ENCODE measurements at regions not wholly inside any gene's neighbourhood (a gene's known extent, or its start where the extent isn't known, plus 50 kb on each side); places are given as distances from the start of the nearest gene placed in this dataset.

GRCh38 chr1:8214501-8215173, 103.3 kb upstream of the SLC45A1 start:
- Histone ChIP-seq H4K20me1 (ENCODE audit: insufficient read depth, low read length) (no peaks in the 10 kb centered on the region), H3K9me3 (ENCODE audit: low read depth, low read length) (no peaks in the 10 kb centered on the region), H3K36me3 (ENCODE audit: insufficient read depth, low read length) (no peaks in the 10 kb centered on the region), H2AFZ (ENCODE audit: low read length) (no peak overlapping the region), H3K79me2 (ENCODE audit: insufficient read depth, low read length) (no peaks in the 10 kb centered on the region), H3K4me1 (ENCODE audit: insufficient read depth, low read length) (peaks cover 34% of the 10 kb centered on the region), H3K4me3 (ENCODE audit: insufficient read depth, low read length) (no peak overlapping the region), H3K27me3 (ENCODE audit: insufficient read depth, low read length) (no peaks in the 10 kb centered on the region), H3K27ac (ENCODE audit: low read depth, low read length) (no peak overlapping the region), H3K4me2 (ENCODE audit: insufficient read depth, low read length) (no peak overlapping the region)
- DNase-seq (ENCODE audit: insufficient read length, low spot score, missing footprints) = no peak
- TF ChIP-seq CTCF (IDR thresholded peaks at IDR 0.05; ENCODE audit: extremely low read depth, low read depth, low read length) = no peak

- Histone ChIP-seq H3K27ac (ENCODE audit: low read depth, low read length) (no peak overlapping the region), H3K79me2 (ENCODE audit: insufficient read depth, low read length) (no peaks in the 10 kb centered on the region), H2AFZ (ENCODE audit: low read length) (no peak overlapping the region), H4K20me1 (ENCODE audit: insufficient read depth, low read length) (no peaks in the 10 kb centered on the region), H3K4me2 (ENCODE audit: insufficient read depth, low read length) (no peak overlapping the region), H3K4me3 (ENCODE audit: insufficient read depth, low read length) (no peak overlapping the region), H3K36me3 (ENCODE audit: insufficient read depth, low read length) (no peaks in the 10 kb centered on the region), H3K9me3 (ENCODE audit: low read depth, low read length) (no peaks in the 10 kb centered on the region), H3K27me3 (ENCODE audit: insufficient read depth, low read length) (no peaks in the 10 kb centered on the region), H3K4me1 (ENCODE audit: insufficient read depth, low read length) (peaks cover 31% of the 10 kb centered on the region)
- TF ChIP-seq CTCF (IDR thresholded peaks at IDR 0.05; ENCODE audit: extremely low read depth, low read depth, low read length) = no peak
- DNase-seq (ENCODE audit: insufficient read length, low spot score, missing footprints) = no peak
These were observed 104.2 kb upstream of the SLC45A1 start for GRCh38 chr1:8213676-8214075.

- no peak overlapping the region for H3K4me3 ChIP-seq (ENCODE audit: insufficient read depth, low read length)
- H4K20me1 ChIP-seq (ENCODE audit: insufficient read depth, low read length) = no peaks in the 10 kb centered on the region
- no peaks in the 10 kb centered on the region for H3K9me3 ChIP-seq (ENCODE audit: low read depth, low read length)
- DNase-seq (ENCODE audit: insufficient read length, low spot score, missing footprints) = no peak
- no peak overlapping the region for H3K4me2 ChIP-seq (ENCODE audit: insufficient read depth, low read length)
- H3K4me1 ChIP-seq (ENCODE audit: insufficient read depth, low read length) = peaks cover 27% of the 10 kb centered on the region
- no peak overlapping the region for H3K27ac ChIP-seq (ENCODE audit: low read depth, low read length)
- H2AFZ ChIP-seq (ENCODE audit: low read length) = no peak overlapping the region
- no peaks in the 10 kb centered on the region for H3K79me2 ChIP-seq (ENCODE audit: insufficient read depth, low read length)
- H3K36me3 ChIP-seq (ENCODE audit: insufficient read depth, low read length) = no peaks in the 10 kb centered on the region
- no peak for TF ChIP-seq CTCF (IDR thresholded peaks at IDR 0.05; ENCODE audit: extremely low read depth, low read depth, low read length)
- no peaks in the 10 kb centered on the region for H3K27me3 ChIP-seq (ENCODE audit: insufficient read depth, low read length)
These were observed 104.8 kb upstream of the SLC45A1 start for GRCh38 chr1:8213136-8213535.

- TF ChIP-seq CTCF (IDR thresholded peaks at IDR 0.05; ENCODE audit: extremely low read depth, low read depth, low read length) = no peak
These were observed 105.3 kb upstream of the SLC45A1 start for GRCh38 chr1:8212580-8213031.

More at GRCh38 chr1:8212580-8213031, 105.3 kb upstream of the SLC45A1 start:
- Histone ChIP-seq H4K20me1 (ENCODE audit: insufficient read depth, low read length) (no peaks in the 10 kb centered on the region), H3K27ac (ENCODE audit: low read depth, low read length) (peak overlapping the region; percentile 64), H3K27me3 (ENCODE audit: insufficient read depth, low read length) (no peaks in the 10 kb centered on the region), H3K4me3 (ENCODE audit: insufficient read depth, low read length) (no peak overlapping the region), H3K36me3 (ENCODE audit: insufficient read depth, low read length) (no peaks in the 10 kb centered on the region), H3K4me1 (ENCODE audit: insufficient read depth, low read length) (peaks cover 25% of the 10 kb centered on the region), H3K9me3 (ENCODE audit: low read depth, low read length) (no peaks in the 10 kb centered on the region), H3K4me2 (ENCODE audit: insufficient read depth, low read length) (peak overlapping the region; percentile 68), H2AFZ (ENCODE audit: low read length) (no peak overlapping the region), H3K79me2 (ENCODE audit: insufficient read depth, low read length) (no peaks in the 10 kb centered on the region)
- no peak for DNase-seq (ENCODE audit: insufficient read length, low spot score, missing footprints)
